ENCODE measurements at regions not wholly inside any gene's neighbourhood (a gene's known extent, or its start where the extent isn't known, plus 50 kb on each side); places are given as distances from the start of the nearest gene placed in this dataset.
"Not testable (repeated sequence)": the region's sequence is repeated elsewhere in the genome, so short reads cannot be mapped to it uniquely, and the experiment has no call there.

DNA sequence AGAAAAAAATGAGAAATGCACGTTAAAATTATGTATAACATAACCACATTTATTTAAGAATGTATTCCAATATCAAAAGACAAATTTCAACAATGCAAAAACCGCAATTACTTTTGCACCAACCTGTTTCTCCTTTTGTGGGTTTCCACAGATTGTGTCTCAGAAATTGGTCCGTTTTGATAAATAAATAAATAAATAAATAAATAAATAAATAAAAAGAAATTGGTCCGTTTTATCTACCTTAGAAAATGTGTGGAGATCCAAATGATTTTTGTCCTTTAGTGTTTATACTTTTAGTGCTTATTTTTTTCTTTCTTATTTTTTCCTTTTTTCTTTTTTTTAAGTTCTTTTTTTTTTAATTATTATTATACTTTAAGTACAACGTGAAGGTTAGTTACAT is 1682.2 kb upstream of the TMEFF2 start:
- DNase-seq: no peak
- intact Hi-C loops (cut with DNase I): no loop called here

- no peak for DNase-seq
- intact Hi-C loops (cut with DNase I): no loop called here
Observed at GRCh38 chr2:193869564-193869963, 1674.8 kb upstream of the TMEFF2 start.

DNA sequence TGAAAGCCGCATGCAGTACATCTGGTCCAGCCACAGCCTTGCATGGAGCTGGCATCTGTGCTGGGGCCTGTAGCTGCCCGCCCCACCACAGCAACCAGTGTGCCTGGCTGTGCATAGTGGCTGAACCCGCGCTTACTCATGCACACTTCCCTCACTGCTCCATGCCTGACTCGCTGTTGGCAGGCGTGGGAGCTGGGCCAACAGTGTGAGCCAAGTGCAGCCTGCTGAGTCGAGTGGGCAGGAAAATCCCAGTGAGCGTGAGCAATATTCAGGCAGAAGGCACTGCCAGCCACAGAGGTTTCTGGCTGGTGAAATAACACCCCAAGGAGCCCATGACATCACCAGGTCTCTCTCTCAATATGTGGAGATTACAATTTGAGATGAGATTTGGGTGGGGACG is 1674.1 kb upstream of the TMEFF2 start:
- peak in 9 of 10 donors; percentile 11 to 91 (median 48) for DNase-seq
- intact Hi-C loops (cut with DNase I): no loop called here

DNA sequence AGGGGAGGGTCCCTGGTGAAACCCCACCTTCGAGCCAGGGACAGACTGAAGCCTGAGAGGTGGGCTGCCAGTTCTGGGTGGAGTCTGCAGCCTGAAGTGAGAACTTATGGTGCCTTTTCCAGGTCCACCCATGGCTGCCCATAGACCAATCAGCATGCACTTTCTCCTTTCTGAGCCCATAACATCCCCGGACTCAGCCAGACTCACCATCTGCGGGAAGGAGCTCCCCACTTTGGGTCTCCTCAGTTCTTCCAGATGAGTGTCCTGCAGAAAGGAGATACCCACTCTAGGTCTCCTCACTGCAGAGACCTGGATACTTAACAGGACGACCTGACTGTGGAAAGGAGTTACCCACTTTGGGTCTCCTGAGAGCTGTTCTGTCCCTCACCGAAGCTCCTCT is 1673.4 kb upstream of the TMEFF2 start:
- no peak for DNase-seq
- intact Hi-C loops (cut with DNase I): no loop called here

DNA sequence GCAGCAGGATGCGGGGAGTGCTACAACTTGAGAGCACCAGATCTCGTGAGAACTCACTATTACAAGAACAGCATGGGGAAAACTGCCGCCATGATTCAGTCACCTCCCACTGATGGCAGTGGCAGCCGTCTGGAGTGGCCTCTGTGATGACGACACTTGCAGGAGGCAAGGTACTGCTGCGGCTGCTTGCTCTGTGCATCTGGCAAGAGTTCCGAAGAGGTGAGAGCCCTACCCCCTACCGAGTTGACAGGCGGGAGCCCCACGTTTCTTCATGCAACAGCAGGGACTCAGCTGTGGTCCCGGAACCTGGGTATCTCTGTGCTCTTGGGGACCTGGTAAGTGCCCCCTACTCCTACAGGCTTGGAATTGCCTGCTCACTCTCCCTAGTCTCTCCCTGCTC is 1672.7 kb upstream of the TMEFF2 start:
- peak in 2 of 10 donors; percentile 29 to 81 for DNase-seq
- intact Hi-C loops (cut with DNase I): no loop called here

GRCh38 chr2:193861557-193861956 is 1666.8 kb upstream of the TMEFF2 start:
- DNase-seq: no peak
- intact Hi-C loops (cut with DNase I): no loop called here

DNA sequence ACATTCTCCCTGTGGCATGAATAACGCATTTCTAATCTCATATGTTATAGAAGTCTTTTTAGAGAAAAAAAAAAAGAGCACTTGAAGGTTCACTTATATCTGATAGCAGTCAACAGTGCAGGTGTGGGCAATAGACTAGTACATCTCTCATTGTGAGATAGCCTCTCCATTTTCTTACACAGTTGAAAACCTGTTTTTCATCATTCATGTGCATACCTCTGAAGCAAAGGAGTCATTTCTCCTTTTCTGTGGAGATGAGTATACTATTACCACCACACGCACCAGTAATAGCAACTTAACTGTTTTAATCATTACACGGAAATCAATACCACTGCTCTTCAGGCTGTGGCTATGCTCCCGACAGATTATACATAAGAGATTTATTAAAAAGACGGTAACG is 1653.3 kb upstream of the TMEFF2 start:
- DNase-seq: no peak
- intact Hi-C loops (cut with DNase I): no loop called here

DNA sequence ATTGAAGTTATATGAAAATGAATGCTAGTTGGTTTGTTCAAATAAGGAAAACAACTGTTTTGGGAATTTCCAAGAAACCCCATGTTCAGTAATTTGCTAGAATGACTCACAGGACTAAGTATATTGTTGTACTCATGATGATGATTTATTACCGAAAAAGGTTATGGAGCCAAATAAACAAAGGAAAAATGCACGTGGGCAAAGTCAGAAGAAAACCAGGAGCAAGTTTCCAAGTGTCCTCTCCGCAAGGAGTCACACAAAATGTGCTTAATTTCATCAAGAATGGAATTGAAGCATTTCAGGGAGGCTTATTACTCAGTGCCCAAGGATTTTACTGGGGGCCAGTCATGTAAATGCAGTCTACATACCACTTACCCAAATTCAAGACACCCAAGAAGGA is 1652.4 kb upstream of the TMEFF2 start:
- no peak for DNase-seq
- intact Hi-C loops (cut with DNase I): no loop called here

DNA sequence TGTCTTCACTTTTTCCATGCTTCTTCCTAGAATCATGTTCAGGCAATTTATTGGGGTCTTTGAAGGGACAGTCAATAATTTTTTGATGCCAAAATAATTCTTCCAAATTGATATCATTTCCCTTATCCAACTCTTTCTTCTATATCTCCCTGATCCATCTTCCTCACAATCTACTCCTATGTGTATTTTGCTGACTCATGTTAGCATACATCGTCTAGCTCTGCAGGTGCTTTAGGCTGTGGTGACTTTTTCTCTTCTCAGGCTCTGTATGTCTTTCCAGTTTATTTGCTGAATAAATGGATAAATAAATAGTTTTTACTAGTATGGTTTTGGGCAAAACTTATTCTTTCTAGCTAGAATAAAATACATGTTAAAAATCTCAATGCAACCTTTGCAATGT is 1650.9 kb upstream of the TMEFF2 start:
- no peak for DNase-seq
- intact Hi-C loops (cut with DNase I): no loop called here

- DNase-seq: no peak
- intact Hi-C loops (cut with DNase I): no loop called here
Observed at GRCh38 chr2:193843675-193844074, 1648.9 kb upstream of the TMEFF2 start.

- DNase-seq: no peak
Observed at GRCh38 chr2:193841384-193842150, 1646.8 kb upstream of the TMEFF2 start.

GRCh38 chr2:193837111-193837738 is 1642.5 kb upstream of the TMEFF2 start:
- intact Hi-C loops (cut with DNase I): no loop called here
- DNase-seq: no peak

More at GRCh38 chr2:193841384-193842150, 1646.8 kb upstream of the TMEFF2 start:
- intact Hi-C loops (cut with DNase I): no loop called here

GRCh38 chr2:193836424-193837006 is 1641.8 kb upstream of the TMEFF2 start:
- peak in 1 of 10 donors; percentile 54 for DNase-seq
- intact Hi-C loops (cut with DNase I): not testable (repeated sequence)

- intact Hi-C loops (cut with DNase I); DNase-seq: not testable (repeated sequence)
Observed at GRCh38 chr2:193833895-193834294, 1639.2 kb upstream of the TMEFF2 start.

GRCh38 chr2:193824474-193824873 is 1629.7 kb upstream of the TMEFF2 start:
- no peak for DNase-seq

DNA sequence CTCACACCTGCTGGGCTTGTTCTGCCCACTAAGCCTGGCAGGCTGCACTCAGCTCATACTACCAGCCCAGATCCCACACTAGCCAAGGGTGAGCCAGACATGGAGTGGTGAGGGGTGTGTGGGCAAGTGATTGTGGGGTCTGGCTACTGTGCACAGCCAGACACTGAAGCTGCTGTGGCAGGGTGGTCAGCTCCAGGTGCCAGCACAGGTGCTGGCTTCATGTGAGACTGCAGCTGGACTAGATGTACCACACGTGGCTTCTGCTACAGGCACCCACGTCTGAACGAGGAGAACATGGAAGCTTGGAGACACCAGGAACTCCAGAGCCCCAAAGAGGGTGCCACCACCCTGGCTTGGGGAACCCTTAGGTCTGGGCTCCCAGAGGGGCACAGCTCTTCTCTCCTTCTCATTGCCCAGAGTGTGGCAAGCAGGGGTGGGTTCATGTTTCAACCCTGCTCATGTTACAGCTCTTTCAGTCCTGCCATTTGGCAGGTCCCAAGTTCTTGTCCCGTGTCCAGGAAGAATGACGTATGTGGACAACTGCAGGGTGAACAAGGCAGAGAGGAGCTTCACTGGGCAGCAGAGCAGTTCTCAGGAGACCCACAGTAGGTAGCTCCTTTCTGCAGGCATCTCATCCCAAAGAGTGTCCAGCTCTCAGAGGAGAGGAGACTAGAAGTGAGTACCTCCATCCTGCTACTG is 1624.2 kb upstream of the TMEFF2 start:
- no peak for DNase-seq
- intact Hi-C loops (cut with DNase I): no loop called here

More at GRCh38 chr2:193824474-193824873, 1629.7 kb upstream of the TMEFF2 start:
- intact Hi-C loops (cut with DNase I): no loop called here

DNA sequence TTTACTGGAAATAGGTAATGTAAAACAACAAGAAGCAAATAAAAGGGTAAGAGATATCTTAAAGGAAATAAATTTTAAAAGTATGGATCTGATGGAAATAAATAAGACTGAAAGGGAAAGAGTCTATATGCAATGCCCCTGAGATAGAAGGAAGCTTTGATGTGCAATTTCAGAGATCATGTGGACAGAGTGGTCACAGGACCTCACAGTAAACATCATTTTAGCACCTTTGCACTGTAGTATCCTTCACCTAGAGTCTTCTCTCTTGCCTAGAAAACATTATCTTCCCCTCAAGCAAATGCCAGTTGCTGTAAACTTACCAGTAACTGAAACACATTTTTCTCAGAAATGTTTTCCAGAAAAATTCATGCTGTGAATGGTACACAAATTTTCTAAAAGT is 1621.3 kb upstream of the TMEFF2 start:
- intact Hi-C loops (cut with DNase I): no loop called here

DNA sequence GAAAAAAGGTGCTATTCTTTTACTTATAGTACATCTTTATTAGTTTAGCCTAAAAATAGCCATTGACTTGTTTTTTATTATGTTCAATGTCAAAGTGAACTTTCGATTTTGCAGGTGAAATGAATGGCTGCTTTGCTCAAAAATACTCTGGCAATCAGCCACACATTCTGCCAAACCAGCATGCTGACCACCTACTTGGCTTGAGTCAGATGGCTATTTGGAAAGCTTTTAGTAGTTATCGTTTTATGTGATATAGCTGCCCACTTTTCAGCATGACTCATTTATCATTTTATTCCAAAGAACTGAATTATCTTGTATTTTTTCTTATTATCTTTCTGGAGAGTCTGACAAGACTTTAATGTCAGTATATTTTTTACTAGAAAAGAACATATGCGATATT is 1615.8 kb upstream of the TMEFF2 start:
- DNase-seq: no peak
- intact Hi-C loops (cut with DNase I): no loop called here

More for the DNA sequence above, 1621.3 kb upstream of the TMEFF2 start:
- DNase-seq: no peak

DNA sequence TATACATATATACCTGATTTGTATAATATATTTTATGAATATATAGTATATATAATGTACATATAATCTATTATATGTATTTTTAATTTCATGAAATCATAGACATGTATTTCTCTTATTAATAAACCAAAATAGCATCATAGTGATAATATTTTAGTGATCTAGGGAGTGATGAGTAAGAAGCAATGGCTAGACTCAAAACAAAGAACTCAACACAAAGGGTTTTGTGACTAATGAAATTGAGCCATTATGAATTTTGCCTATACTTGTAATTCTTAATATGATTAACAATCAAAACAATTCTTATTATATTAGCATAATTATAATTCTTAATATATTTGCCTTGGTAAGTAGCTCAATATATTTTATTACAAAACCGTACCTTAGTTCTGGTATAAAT is 1614.1 kb upstream of the TMEFF2 start:
- intact Hi-C loops (cut with DNase I): no loop called here
- no peak for DNase-seq

GRCh38 chr2:193806088-193806774 is 1611.5 kb upstream of the TMEFF2 start:
- no peak for DNase-seq
- intact Hi-C loops (cut with DNase I): no loop called here

DNA sequence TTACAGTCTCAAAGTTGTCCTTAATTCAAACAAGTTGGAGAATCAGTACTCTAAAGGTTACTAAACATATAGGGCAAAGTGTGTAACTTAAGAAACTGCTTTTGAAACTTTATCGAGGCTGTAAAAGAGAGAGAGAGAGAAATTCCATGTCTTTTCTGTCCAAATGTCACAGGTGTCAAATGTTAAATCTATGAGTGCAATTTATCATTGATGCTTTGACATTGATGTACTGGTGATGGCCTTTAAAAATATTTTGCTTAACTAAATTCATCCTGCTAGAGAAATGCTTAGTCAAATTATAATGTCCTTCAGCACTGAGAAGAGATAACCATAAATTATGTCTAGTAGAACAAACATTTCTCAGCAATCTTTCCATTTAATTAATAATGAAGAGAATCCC is 1602.1 kb upstream of the TMEFF2 start:
- no peak for DNase-seq
- intact Hi-C loops (cut with DNase I): no loop called here
